Renal pelvis (tissue), 1 donor: ENCODE measurements at regions not wholly inside any gene's neighbourhood (a gene's known extent, or its start where the extent isn't known, plus 50 kb on each side); places are given as distances from the start of the nearest gene placed in this dataset.

Experiments
- DNase-seq: peaks from one replicate; pipeline ENCODE4 v3.0.0-alpha.2; 2013

DNA sequence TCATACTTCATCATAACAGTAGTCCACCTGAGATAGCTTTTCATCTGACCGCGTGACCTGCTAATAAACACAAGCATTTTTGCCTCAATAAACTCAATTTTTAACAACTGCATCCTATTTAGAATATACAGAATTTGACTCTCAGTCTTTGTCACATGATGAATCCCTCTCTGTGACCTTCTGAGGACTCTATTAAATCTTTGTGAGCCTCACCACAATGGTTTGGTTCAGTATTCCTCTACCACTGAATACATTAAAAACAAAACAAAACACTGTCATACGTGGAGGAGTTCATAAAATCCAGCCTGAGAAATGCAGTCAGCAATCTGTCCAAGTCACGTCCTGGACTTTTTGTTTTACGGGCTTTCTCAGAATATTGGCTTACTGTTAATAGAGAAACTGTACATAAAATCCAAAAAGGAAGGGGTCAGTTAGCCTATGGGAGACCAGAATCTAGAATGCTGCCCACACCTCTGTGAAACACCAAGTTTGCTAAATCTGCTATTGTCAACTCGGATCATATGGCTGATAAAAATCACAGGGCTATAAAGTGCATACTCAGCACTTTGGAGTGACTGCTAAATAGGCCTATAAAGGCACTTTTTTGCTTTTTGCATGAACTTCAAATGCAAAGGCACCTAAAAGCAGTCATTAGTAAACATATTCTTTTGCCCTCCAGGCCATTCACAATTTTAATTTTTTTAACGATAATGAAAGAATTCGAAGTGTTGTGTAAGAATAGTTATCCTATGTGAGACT is 190.3 kb upstream of the HDDC2 start:
- no peak for DNase-seq

DNA sequence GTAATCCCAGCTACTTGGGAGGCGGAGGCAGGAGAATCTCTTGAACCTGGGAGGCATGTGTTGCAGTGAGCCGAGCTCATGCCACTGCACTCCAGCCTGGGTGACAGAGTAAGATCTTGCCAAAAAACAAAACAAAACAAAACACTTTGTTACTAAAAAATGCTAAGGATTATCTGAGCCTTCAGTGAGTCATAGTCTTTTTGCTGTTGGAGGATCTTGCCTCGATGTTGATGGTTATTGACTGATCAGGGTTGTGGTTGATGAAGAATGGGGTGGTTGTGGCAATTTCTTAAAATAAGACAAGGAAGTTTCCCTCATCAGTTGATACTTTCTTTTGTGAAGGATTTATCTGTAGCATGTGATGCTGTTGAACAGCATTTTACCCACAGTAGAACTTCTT is 196.8 kb upstream of the HDDC2 start:
- no peak for DNase-seq

DNA sequence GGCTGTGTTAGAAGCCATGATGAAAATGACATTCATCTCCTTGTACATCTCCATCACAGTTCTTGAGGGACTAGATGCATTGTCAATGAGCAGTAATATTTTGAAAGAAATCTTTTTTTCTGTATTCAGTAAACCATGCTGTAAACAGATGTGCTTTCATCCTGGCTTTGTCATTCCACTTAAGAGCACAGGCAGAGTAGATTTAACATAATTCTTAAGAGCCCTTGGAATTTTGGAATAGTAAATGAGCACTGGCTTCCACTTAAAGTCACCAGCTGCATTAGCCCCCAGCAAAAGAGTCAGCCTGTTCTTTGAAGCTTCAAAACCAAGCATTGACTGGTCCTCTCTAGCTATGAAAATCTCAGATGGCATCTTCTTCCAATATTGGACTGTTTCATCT is 197.8 kb upstream of the HDDC2 start:
- no peak for DNase-seq

DNA sequence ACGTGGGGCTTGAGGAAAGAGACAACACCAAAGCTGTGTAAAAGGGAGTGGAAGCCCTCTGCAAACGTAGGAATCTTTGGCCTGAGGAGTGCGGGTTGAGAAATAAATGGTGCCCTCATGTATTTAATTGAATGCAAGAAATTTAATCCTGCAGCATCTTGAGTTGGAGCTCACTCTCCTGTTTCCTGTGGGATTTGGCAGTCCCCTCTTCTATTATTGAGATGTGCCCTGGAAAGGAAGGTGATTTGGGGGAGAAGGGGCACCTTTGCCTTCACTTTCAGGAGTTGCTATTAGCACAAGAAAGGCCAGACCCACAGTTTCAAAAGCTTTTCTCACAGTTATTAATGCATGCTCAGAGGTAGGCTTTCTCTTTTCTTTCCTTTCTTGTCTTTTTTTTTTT is 201.4 kb upstream of the HDDC2 start:
- DNase-seq = no peak

GRCh38 chr6:125507987-125508655 is 206.4 kb upstream of the HDDC2 start:
- DNase-seq = no peak

GRCh38 chr6:125508793-125509192 is 207.0 kb upstream of the HDDC2 start:
- no peak for DNase-seq

GRCh38 chr6:125509477-125509876 is 207.7 kb upstream of the HDDC2 start:
- no peak for DNase-seq

- DNase-seq = no peak
Measured at GRCh38 chr6:125510405-125510804, 208.6 kb upstream of the HDDC2 start.

- DNase-seq = no peak
Measured at GRCh38 chr6:125511809-125512396, 210.1 kb upstream of the HDDC2 start.

DNA sequence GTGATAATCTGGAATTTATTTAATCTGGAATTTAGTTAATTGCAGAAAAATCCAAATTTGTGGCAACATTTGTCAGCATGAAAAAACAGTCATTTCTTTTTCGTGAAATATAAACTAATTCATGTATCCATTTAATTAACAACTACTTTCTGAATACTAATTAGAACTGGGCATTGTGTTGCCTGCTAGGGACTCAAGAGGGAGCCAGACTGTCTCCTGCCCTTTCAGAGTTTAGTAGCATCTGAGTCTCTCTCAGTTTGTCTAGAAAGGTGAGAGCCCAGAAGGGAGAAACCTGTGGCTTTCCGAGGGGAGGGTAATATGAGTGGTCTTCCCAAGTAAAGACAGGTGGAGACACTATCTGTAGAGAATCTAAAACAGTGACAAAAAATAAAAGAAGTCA is 210.9 kb upstream of the HDDC2 start:
- DNase-seq = no peak

DNA sequence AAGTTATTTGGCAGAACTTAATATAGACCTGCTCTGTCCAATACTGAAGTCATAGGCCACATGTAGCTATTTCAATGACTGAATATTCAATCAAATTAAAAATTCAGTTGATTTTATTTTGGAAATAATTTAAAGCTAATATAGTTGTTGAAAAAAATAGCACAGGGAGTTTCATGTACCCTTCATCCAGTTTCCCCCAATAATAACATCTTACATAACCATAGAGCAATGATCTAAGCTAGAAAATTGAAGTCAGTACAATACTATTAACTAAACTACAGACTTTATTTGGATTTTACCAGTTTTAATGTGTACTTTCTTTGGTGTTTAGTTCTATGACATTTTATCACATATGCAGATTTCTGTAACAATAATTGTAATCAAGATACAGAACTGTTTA is 212.2 kb upstream of the HDDC2 start:
- DNase-seq = no peak

- no peak for DNase-seq
Measured at GRCh38 chr6:125516644-125517043, 214.9 kb upstream of the HDDC2 start.

DNA sequence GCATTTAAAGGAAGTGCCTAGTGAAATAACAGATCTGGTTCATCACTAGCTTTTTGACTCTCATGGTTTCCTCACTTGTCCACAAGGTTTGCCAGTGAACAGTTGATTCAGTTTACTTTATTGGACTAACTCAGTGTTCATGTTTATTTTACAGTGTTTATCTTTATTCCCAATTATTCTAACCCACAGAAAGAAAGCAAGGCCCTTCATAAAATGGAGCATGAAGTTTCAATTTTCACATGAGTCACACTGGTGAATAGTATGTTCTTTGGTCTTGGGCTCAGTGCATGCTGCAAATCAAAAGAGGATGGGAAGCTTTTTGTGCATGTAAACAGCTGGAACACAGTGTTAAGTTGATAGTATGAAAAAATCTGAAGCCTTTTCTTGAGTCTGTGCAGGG is 217.6 kb upstream of the HDDC2 start:
- DNase-seq = no peak

DNA sequence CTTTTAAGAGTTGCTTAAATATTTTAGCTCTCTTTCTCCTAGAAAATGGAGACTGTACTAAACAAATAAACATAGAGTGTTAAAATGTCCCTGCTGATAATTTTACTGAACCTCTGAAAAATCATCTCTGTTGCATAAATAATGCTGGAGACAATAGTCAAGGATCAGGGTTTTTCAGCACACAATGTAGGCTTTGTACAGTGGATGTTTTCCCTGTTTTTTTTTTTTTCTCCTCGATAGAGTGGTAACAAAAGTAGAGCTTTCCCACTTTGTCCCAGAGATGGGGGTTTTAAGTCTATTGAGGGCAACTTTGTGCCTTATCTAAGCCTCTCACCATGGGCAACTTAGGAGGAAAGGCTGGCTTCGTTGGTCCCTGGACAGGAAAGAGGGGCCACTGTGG is 222.6 kb upstream of the HDDC2 start:
- no peak for DNase-seq

DNA sequence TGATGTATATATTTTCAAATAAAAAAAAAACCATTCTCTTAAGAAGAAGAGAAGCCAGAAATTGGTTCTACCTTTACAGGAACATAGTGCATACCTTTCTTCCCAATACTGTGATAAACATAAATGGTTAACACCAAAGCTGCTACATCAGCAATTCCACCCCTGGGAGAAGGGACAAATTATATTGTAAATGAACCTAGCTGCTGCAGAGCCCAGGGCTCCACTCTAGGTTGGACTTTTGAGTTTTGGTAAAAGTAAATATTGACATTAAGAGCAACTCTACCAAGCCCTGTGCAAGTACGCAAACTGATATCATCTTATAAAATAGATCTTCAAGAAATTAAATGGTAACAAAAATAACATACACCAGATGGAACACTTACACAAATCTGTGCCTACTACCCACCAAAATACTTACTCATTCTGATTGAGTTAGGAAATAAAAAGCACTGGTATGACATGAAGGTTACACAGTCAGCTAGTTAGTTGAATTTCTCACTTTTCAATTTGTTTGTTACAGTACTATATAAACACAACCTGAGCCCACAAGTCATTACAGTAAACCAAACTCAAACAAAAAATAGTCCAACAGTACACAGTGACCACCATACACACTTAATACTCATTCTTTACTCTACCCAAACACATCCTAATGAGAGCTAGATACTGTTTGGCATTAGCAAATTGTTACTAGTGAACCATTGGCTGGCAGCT is 223.3 kb upstream of the HEY2 start:
- no peak for DNase-seq

DNA sequence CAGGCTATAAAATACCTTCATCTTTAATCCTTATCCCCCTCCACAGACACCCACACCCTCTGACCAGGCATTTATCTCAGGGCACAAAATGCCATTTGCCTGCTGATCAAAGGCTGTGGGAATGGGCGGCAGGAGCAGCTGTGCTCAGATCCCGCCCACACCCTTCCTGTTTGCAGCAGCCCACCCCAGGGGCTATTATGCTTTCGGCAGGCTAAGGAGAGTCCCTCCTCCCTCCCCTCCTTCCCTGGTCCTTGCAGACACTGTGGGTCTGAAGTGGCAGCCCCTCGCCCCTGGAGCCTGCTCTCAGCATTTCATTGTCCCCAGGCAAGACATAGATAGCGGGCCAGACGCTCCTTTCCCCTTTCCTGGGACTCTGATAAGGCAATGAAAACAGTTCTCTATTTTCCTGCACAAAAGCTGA is 220.8 kb upstream of the HEY2 start:
- no peak for DNase-seq

DNA sequence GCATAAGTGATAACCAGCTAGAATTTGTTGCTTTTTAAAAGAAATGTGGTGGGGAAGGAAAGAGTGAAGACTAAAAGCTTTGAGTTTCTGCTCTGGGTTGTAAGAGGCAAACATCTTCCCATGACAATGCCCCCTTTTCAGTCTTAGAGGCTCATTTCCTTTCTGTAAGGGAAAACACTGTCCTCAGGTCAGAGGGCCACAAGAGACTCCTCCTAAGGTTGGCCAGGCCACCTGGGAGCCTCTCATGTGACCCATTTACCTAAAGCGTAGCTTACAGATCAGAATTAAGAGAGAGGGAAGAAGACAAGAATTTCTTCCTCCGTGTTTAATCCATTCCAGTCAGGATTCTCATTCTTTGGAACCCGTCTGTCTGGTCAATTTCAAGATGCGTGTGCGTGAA is 220.4 kb upstream of the HEY2 start:
- DNase-seq = no peak

DNA sequence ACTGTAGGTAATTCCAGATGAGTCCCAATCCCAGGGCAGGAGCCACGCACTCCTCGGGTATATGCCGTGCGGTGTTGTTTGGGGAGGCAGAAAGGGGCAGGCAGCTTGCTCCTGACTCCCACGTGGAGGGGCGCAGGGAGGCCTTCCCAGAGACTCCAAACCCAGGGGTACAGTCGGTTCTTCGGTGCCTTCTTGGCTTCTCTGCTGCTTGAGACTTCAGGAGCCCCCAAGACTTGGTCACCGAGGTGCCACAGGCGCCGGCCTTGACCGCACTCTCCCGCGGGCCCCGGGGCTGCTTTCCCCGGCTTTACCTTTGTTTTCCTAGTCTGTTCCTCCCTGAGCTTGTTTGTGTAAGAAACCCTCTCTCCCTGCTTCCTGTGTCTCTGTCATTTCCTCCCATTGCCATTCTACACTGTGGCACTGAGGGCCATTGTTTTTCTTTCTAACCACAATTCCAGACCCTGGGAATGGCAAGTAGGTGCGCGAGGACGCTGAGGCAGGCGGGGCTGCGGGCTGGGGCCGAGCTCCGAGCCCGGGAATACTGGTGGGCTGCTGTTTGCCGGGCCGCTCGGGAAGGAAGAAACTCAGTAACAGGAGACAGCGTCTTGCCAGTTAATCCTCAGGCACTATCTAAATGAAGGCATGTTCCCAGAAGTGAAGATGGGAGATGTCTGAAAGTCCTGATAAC is 215.6 kb upstream of the HEY2 start:
- DNase-seq = peak; percentile 31

GRCh38 chr6:125534430-125535263 is 214.8 kb upstream of the HEY2 start:
- DNase-seq = no peak

DNA sequence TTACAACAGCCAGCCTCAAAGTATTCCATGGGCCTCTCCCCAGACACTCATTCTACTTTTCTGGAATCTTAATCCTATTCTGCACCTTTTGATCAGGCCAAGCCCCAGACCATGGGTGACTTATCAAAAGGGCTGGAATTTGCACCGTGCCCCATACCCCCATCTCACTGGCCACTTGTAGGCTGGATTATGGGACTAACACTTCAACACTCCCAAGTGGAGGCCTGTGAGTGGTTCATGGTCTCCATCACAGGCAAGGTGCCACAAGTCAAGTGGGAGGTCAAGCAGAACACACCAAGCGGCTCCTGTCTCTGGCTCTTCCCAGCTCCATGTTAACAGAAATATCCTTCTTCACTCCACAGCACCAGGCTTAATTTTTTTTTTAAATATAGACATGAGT is 212.3 kb upstream of the HEY2 start:
- no peak for DNase-seq

DNA sequence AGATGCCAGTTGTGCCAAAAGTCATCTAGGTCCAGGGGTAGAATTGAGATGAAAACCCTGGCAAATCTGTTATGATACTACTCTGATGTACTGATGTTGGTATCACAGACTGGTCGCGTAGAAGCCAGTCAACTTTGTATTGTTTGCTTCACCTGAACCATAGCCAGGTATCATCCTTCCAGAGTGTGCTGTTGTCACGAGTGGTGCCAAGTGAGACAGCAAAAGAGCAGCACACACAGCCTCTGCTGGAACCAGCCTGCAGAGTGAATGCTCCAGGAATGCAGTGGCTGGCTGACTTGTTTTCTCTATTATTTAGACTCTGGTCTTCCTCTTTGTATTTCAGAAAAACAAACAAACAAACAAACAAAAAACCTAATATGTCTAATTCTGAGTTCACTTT is 209.5 kb upstream of the HEY2 start:
- DNase-seq = no peak
